ENCODE measurements at regions not wholly inside any gene's neighbourhood (a gene's known extent, or its start where the extent isn't known, plus 50 kb on each side); places are given as distances from the start of the nearest gene placed in this dataset.

DNA sequence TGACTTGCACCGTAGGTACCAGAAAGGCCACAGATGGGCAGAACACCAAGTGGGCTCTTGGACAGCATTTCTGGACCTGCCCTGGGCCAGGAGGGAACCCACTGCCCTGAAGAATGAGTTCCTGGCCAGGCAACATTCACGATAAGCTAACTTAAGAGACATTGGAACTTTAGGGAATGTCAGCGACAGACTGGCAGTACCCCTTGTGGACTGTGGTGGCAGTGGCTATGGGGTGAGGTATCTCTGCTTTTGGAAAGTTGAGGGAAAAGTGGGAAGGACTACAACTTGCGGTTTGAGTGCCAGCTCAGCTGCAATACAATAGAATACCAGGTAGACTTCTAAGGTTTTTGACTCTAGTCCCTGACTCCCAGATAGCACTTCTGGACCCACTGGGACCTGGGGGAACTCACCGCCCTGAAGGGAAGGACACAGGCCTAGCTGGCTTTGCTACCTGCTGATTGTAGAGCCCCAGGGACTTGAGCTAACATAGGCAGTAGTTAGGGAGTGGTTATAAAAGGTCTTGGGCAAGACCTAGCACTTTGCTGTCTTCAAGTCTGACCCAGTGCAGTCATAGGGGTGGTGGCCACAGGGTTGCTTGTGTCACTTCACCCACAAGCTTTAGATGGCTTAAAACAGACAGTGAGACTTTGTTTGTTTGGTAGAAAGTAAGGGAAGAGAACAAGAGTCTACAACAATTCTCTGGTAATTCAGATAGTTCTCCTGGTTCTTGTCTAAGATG, 617.6 kb downstream of the COL12A1 start:
- TF ChIP-seq POLR2A (IDR thresholded peaks at IDR 0.05) (no peak), CTCF (IDR thresholded peaks at IDR 0.05) (no peak)

All from transverse colon (tissue), 3 donors.